Heart right ventricle (tissue), 16 donors: ENCODE measurements at regions not wholly inside any gene's neighbourhood (a gene's known extent, or its start where the extent isn't known, plus 50 kb on each side); places are given as distances from the start of the nearest gene placed in this dataset.

Experiments
- ATAC-seq, 8 donors: fragments of 200-7000 bp; cut with Tn5 transposase; one replicate each; pipeline ENCODE4 v1.9.1; 2020; ENCODE audit warnings: mild to moderate bottlenecking in 8 of 8, moderate library complexity in 8 of 8, moderate number of reproducible peaks in 1 of 8
- DNase-seq, 2 donors: peaks; one replicate each; pipeline ENCODE4 v3.0.0-alpha.2; 2020
- H3K27ac ChIP-seq, 10 donors: fragments of 200-600 bp; sonication (generic) in 2 of 10; one replicate each; pipeline versions ENCODE4 v1.5.0 to v1.8.0; 2020 to 2022; ENCODE audit warnings: mild to moderate bottlenecking in 3 of 10
- H3K27me3 ChIP-seq, 7 donors: fragments of 200-600 bp; one replicate each; pipeline ENCODE4 v1.8.0; 2021 to 2022; ENCODE audit warnings: mild to moderate bottlenecking in 2 of 7
- H3K36me3 ChIP-seq, 9 donors: fragments of 200-600 bp; sonication (generic) in 1 of 9; one replicate each; pipeline versions ENCODE4 v1.5.0 to v1.8.0; 2020 to 2022; ENCODE audit warnings: mild to moderate bottlenecking in 2 of 9
- H3K4me1 ChIP-seq, 9 donors: fragments of 200-600 bp; sonication (generic) in 1 of 9; one replicate each; pipeline versions ENCODE4 v1.5.0 to v1.8.0; 2020 to 2022; ENCODE audit warnings: mild to moderate bottlenecking in 4 of 9
- H3K4me3 ChIP-seq, 10 donors: fragments of 200-600 bp; sonication (generic) in 2 of 10; one replicate each; pipeline versions ENCODE4 v1.5.0 to v1.8.0; 2020 to 2022; ENCODE audit warnings: mild to moderate bottlenecking in 7 of 10, moderate library complexity in 2 of 10
- H3K9me3 ChIP-seq, 11 donors: fragments of 200-600 bp in 10 of 11; sonication (generic) in 2 of 11; one replicate each; pipeline versions ENCODE4 v1.5.0 to v1.8.0; 2013 to 2022; ENCODE audit warnings: mild to moderate bottlenecking in 2 of 11, control low read depth in 1 of 11, moderate library complexity in 1 of 11
- WGBS, 2 donors: extraction: QIAGEN DNeasy Blood & Tissue Kit; methylation state at CpG; one replicate each; pipeline ENCODE4 v1.1.7; 2013; ENCODE audit warnings: inconsistent platforms in 1 of 2; 5-methylcytosine and 5-hydroxymethylcytosine counted together
- intact Hi-C, 10 donors: fragments of 100-400 bp; cut with DNase I; formaldehyde crosslinking; loops; one replicate each; pipeline versions ENCODE4 v1.11.1 to v1.14.2; 2022
- TF ChIP-seq, protein P1 (sequence below), 9 donors: fragments of 200-600 bp; sonication (generic) in 2 of 9; IDR thresholded peaks; one replicate each; pipeline versions ENCODE4 v1.5.0 to v1.8.0; 2021 to 2022; ENCODE audit warnings: antibody characterized with exemption in 9 of 9, mild to moderate bottlenecking in 5 of 9, moderate library complexity in 1 of 9
- donor health status: Arrhythmogenic right ventricular cardiomyopathy.
- donor health status: ischemic (EF 13 %, LVEDD 7.1; RV severe dilation, severe dysfunction).
- donor health status: healthy with polysubstance abuse.
- donor health status: DM: no; HTN: yes; CAD: no.
- donor health status: DM: no; HTN: no; CAD: no.
- donor health status: ischemic (EF 25% LVEDD 6.9; RV normal size, moderate dysfunction).
- donor health status: ischemic (EF 25% LVEDD 5.7; RV mildly dilated, moderate dysfunction).
- donor health status: healthy.
- donor health status: DM: yes; HTN: yes; CAD: no.
- donor health status: Ischemic cardiomyopathy.
- donor health status: ischemic (EF 35%, LVEDD 5.7; RV mildly dilated, moderate dysfunction).
- donor health status: nonischemic (EF 11% LVEDD 7.7; RV severe dilation, severe dysfunction).
- donor health status: DM: yes; HTN: yes; CAD: no.
- donor health status: PGD.
- donor health status: ischemic (EF 29% LVEDD 5.4; RV normal size, mild dysfunction).
- donor health status: nonischemic (EF 23%, LVEDD 6.1; RV moderate dilation, normal function).

DNA sequence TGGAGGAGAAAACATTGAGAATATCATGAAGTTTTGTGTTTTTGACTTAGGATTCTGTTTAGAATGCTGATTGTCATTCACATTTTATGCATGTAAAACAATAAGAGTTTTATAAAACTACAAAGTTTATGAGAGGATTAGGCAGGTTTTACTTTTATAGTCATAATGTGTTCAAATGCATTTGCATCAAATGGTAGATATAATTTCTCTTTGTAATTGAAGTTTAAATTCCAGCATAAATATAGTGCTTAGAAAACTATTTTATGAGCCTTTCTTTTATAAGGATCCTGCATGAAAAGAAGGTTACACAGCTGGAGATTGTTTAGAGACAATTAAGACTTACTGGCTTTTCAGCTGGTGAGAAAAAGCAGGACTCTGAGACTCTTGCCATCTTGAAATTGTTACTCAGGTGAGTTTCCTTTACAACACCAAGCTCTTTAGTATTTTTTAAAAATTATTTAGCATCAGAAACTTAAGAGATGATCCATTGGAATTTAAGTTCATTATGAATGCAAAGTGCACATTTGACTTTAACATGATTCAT lies 157.1 kb upstream of the MAN1A1 start:
- no peak for DNase-seq
- intact Hi-C loops: no loop called here

DNA sequence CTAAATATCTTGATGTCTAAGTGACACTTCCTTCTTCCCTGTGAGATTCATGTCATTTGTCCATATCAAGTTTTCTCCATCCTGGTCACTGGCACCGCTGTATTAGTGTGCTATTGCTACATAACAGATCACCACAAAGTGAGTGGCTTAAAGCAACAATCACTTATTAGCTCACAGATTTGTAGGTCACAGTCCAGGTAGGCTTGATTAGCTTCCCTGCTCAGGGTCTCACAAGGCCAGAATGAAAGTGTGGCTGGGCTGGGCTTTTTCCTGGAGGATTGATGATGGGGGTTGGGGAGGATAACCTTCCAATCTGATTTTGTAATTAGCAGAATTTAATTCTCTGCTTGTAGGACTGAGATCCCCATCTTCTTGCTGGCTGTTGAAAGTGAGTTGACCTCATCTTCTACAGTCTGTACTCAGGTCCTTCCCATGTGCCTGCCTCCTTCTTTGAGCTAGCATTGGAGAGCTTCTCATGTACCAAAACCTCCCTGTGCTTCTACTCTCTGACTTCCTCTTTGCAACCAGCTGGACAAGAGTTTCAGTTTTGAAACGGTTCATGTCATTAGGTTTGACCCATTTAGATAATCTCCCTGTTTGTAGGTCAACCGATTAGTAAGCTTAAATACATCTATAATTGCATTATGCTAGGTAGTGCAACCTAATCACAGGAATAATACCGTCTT lies 152.4 kb upstream of the MAN1A1 start:
- H3K27me3 ChIP-seq: no peaks in the 10 kb centered on the region
- DNase-seq: no peak
- intact Hi-C loops: no loop called here

More for the DNA sequence above, 157.1 kb upstream of the MAN1A1 start:
- Histone ChIP-seq H3K9me3 (no peaks in the 10 kb centered on the region), H3K27me3 (no peaks in the 10 kb centered on the region), H3K4me1 (no peaks in the 10 kb centered on the region), H3K36me3 (no peaks in the 10 kb centered on the region), H3K27ac (no peak overlapping the region), H3K4me3 (no peak overlapping the region)
- TF ChIP-seq, protein P1, sequence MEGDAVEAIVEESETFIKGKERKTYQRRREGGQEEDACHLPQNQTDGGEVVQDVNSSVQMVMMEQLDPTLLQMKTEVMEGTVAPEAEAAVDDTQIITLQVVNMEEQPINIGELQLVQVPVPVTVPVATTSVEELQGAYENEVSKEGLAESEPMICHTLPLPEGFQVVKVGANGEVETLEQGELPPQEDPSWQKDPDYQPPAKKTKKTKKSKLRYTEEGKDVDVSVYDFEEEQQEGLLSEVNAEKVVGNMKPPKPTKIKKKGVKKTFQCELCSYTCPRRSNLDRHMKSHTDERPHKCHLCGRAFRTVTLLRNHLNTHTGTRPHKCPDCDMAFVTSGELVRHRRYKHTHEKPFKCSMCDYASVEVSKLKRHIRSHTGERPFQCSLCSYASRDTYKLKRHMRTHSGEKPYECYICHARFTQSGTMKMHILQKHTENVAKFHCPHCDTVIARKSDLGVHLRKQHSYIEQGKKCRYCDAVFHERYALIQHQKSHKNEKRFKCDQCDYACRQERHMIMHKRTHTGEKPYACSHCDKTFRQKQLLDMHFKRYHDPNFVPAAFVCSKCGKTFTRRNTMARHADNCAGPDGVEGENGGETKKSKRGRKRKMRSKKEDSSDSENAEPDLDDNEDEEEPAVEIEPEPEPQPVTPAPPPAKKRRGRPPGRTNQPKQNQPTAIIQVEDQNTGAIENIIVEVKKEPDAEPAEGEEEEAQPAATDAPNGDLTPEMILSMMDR (IDR thresholded peaks at IDR 0.05): no peak
- ATAC-seq: no peak

DNA sequence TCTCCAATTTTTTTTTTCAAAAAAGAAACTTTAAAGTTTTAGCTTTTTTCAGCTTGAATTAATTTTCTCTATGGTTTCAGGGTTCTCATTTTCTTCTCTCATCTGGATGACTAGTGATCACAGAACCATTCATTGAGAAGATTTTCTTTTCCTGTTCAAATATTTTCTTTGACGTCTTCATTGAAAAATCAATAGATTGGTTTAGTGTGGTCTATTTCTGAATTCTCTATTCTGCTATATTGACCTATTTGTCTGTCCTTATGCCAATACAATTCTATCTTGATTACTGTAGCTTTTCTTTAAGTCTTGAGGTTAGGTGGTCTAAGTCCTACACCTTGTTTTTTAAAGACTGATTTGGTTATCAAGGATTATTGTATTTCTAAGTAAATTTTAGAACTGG lies 150.2 kb upstream of the MAN1A1 start:
- 90 to 98% methylated on average over 1 of the region's 1 CpG for WGBS, 2 donors
- intact Hi-C loops: no loop called here

More for the DNA sequence above, 152.4 kb upstream of the MAN1A1 start:
- H3K36me3 ChIP-seq: no peaks in the 10 kb centered on the region
- WGBS, 2 donors: 68 to 72% methylated on average over 4 of the region's 4 CpGs
- no peaks in the 10 kb centered on the region for H3K9me3 ChIP-seq
- TF ChIP-seq, protein P1 (IDR thresholded peaks at IDR 0.05): no peak
- no peak overlapping the region for H3K4me3 ChIP-seq
- no peak overlapping the region for H3K27ac ChIP-seq
- no peaks in the 10 kb centered on the region for H3K4me1 ChIP-seq
- no peak for ATAC-seq

DNA sequence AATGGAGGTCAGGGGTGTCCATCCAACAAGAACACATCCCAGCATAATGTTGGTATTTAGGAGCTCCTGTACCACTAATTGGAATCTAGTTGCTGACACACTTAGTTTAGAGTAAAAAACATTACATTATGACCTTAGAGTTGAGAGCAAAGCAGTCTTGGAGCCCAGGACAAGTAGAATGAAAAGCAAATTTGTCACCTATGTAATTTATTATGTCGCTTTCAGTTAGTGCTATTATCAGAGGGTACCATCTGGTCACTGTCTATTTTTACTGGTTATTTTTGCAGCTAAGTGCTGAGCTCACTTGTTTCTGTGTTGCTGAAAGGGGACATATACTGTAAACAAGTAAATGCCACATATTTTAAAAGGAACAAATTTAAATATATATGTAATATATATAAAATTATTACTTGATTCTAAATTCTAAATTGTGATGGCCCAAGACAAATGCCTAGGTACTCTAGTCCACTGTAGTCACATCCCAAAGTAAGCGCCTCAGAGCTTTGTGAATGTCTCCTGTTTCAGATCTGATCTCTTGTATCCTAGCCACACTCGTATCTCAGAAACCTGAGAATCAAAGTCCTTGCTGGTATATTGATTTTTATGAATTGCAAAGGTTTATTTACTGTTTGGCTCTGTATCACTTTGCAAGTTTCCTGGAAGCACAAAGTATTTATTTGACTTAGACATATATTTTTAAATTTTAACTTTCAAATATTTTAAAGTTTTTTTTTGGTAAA lies 148.6 kb upstream of the MAN1A1 start:
- Histone ChIP-seq H3K4me3 (no peak overlapping the region), H3K36me3 (no peaks in the 10 kb centered on the region), H3K9me3 (no peaks in the 10 kb centered on the region), H3K27me3 (no peaks in the 10 kb centered on the region), H3K4me1 (peaks cover 0 to 5% (median 0%) of the 10 kb centered on the region in 9 donors), H3K27ac (no peak overlapping the region)
- 90 to 91% methylated on average over 3 of the region's 3 CpGs for WGBS, 2 donors
- TF ChIP-seq, protein P1 (IDR thresholded peaks at IDR 0.05): no peak
- DNase-seq (no peak), ATAC-seq (no peak)
- intact Hi-C loops: no loop called here

More for the DNA sequence above, 150.2 kb upstream of the MAN1A1 start:
- H3K4me3 ChIP-seq: no peak overlapping the region
- H3K27ac ChIP-seq: no peak overlapping the region
- no peak for ATAC-seq
- TF ChIP-seq, protein P1 (IDR thresholded peaks at IDR 0.05): no peak
- peaks cover 0 to 5% (median 0%) of the 10 kb centered on the region in 9 donors for H3K4me1 ChIP-seq
- no peaks in the 10 kb centered on the region for H3K27me3 ChIP-seq
- no peak for DNase-seq
- H3K9me3 ChIP-seq: no peaks in the 10 kb centered on the region
- no peaks in the 10 kb centered on the region for H3K36me3 ChIP-seq
